GM12872 (cell line): ENCODE measurements at regions not wholly inside any gene's neighbourhood (a gene's known extent, or its start where the extent isn't known, plus 50 kb on each side); places are given as distances from the start of the nearest gene placed in this dataset.

Source experiments
- TF ChIP-seq, protein P1 (sequence below): IDR thresholded peaks from 3 replicates; pipeline ENCODE4 v1.5.1; 2011; ENCODE audit warnings: low read depth, mild to moderate bottlenecking, low read length, moderate library complexity; ENCODE audit not compliant: insufficient read depth

- TF ChIP-seq, protein P1, sequence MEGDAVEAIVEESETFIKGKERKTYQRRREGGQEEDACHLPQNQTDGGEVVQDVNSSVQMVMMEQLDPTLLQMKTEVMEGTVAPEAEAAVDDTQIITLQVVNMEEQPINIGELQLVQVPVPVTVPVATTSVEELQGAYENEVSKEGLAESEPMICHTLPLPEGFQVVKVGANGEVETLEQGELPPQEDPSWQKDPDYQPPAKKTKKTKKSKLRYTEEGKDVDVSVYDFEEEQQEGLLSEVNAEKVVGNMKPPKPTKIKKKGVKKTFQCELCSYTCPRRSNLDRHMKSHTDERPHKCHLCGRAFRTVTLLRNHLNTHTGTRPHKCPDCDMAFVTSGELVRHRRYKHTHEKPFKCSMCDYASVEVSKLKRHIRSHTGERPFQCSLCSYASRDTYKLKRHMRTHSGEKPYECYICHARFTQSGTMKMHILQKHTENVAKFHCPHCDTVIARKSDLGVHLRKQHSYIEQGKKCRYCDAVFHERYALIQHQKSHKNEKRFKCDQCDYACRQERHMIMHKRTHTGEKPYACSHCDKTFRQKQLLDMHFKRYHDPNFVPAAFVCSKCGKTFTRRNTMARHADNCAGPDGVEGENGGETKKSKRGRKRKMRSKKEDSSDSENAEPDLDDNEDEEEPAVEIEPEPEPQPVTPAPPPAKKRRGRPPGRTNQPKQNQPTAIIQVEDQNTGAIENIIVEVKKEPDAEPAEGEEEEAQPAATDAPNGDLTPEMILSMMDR = no peak
Measured at GRCh38 chr4:84215217-84215616, 283.9 kb downstream of the NKX6-1 start.

- TF ChIP-seq, protein P1 = no peak
Measured at GRCh38 chr4:84189144-84189543, 309.9 kb downstream of the NKX6-1 start.

GRCh38 chr4:84179409-84179808, 319.7 kb downstream of the NKX6-1 start:
- TF ChIP-seq, protein P1 = no peak

- TF ChIP-seq, protein P1 = no peak
Measured at GRCh38 chr4:84177831-84178542, 321.1 kb downstream of the NKX6-1 start.

GRCh38 chr4:84176016-84176415, 323.1 kb downstream of the NKX6-1 start:
- TF ChIP-seq, protein P1 = no peak

- TF ChIP-seq, protein P1 = no peak
Measured at GRCh38 chr4:84171871-84172270, 327.2 kb downstream of the NKX6-1 start.

- TF ChIP-seq, protein P1 = 0 out of 3 replicates have a peak, but pooled peaks have one; percentile 21
Measured at GRCh38 chr4:84167564-84167963, 331.5 kb downstream of the NKX6-1 start.
